Heart left ventricle (tissue), 13 donors: ENCODE measurements at regions not wholly inside any gene's neighbourhood (a gene's known extent, or its start where the extent isn't known, plus 50 kb on each side); places are given as distances from the start of the nearest gene placed in this dataset.

ENCODE experiments used
- POLR2A ChIP-seq, 2 donors: fragments of 450-650 bp; IDR thresholded peaks; one replicate each; pipeline ENCODE4 v1.6.1; 2017; ENCODE audit warnings: antibody characterized with exemption in 2 of 2, mild to moderate bottlenecking in 2 of 2, moderate library complexity in 2 of 2
- TF ChIP-seq, protein P1 (sequence below), 12 donors: fragments of 200-600 bp; sonication (generic) in 4 of 12; IDR thresholded peaks; one replicate each; pipeline versions ENCODE4 v1.5.0 to v1.8.0; 2018 to 2022; ENCODE audit warnings: antibody characterized with exemption in 12 of 12, mild to moderate bottlenecking in 5 of 12
- donor health status: ischemic (EF 13 %, LVEDD 7.1; RV severe dilation, severe dysfunction).
- donor health status: DM: no; HTN: yes; CAD: no.
- donor health status: DM: no; HTN: no; CAD: no.
- donor health status: ischemic (EF 25% LVEDD 6.9; RV normal size, moderate dysfunction).
- donor health status: ischemic (EF 25% LVEDD 5.7; RV mildly dilated, moderate dysfunction).
- donor health status: ischemic (EF 35%, LVEDD 5.7; RV mildly dilated, moderate dysfunction).
- donor health status: nonischemic (EF 11% LVEDD 7.7; RV severe dilation, severe dysfunction).
- donor health status: DM: yes; HTN: yes; CAD: no.
- donor health status: PGD.
- donor health status: ischemic (EF 29% LVEDD 5.4; RV normal size, mild dysfunction).
- donor health status: nonischemic (EF 23%, LVEDD 6.1; RV moderate dilation, normal function).

- no peak for TF ChIP-seq POLR2A (IDR thresholded peaks at IDR 0.05)
- TF ChIP-seq, protein P1, sequence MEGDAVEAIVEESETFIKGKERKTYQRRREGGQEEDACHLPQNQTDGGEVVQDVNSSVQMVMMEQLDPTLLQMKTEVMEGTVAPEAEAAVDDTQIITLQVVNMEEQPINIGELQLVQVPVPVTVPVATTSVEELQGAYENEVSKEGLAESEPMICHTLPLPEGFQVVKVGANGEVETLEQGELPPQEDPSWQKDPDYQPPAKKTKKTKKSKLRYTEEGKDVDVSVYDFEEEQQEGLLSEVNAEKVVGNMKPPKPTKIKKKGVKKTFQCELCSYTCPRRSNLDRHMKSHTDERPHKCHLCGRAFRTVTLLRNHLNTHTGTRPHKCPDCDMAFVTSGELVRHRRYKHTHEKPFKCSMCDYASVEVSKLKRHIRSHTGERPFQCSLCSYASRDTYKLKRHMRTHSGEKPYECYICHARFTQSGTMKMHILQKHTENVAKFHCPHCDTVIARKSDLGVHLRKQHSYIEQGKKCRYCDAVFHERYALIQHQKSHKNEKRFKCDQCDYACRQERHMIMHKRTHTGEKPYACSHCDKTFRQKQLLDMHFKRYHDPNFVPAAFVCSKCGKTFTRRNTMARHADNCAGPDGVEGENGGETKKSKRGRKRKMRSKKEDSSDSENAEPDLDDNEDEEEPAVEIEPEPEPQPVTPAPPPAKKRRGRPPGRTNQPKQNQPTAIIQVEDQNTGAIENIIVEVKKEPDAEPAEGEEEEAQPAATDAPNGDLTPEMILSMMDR (IDR thresholded peaks at IDR 0.05): no peak
Observed at GRCh38 chr12:24057920-24058476, 108.5 kb upstream of the SOX5 start.
